Prostate gland (tissue), 2 donors: ENCODE measurements at regions not wholly inside any gene's neighbourhood (a gene's known extent, or its start where the extent isn't known, plus 50 kb on each side); places are given as distances from the start of the nearest gene placed in this dataset.

Source experiments
- POLR2A ChIP-seq: fragments of 450-650 bp; IDR thresholded peaks from one replicate; pipeline ENCODE4 v1.6.1; 2016; ENCODE audit warnings: antibody characterized with exemption, mild to moderate bottlenecking
- POLR2AphosphoS5 ChIP-seq: sonication (generic); formaldehyde crosslinking; IDR thresholded peaks from one replicate; pipeline ENCODE4 v1.6.1; 2017; ENCODE audit warnings: antibody characterized with exemption
- TF ChIP-seq, protein P1 (sequence below), 4 experiments: fragments of 200-600 bp in 2 of 4; fragments of 450-650 bp in 2 of 4; sonication (generic) in 2 of 4; IDR thresholded peaks; 1 replicate in 3 of 4; 2 replicates in 1 of 4; pipeline ENCODE4 v1.5.1; 2016 to 2019; ENCODE audit warnings: antibody characterized with exemption in 4 of 4, mild to moderate bottlenecking in 2 of 4, moderate library complexity in 2 of 4

DNA sequence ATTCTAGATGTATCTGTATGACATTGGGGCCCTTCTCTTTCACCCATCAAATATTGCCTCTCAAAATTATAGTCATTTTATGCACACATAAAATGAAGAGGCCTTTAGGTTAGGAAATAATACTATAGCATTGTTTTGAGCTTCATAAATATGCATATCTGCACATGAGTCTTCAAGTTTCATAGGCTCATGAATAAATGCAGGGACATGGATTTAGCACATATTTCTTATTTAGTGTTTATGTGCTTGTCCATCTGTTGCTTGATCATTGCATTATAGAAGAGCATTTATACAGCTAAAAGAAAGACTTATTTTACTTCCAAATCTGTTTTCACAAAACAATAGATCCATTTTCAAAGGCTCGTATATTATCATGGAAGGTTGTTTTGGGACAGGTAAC, 455.8 kb downstream of the EPM2A start:
- TF ChIP-seq, protein P1, sequence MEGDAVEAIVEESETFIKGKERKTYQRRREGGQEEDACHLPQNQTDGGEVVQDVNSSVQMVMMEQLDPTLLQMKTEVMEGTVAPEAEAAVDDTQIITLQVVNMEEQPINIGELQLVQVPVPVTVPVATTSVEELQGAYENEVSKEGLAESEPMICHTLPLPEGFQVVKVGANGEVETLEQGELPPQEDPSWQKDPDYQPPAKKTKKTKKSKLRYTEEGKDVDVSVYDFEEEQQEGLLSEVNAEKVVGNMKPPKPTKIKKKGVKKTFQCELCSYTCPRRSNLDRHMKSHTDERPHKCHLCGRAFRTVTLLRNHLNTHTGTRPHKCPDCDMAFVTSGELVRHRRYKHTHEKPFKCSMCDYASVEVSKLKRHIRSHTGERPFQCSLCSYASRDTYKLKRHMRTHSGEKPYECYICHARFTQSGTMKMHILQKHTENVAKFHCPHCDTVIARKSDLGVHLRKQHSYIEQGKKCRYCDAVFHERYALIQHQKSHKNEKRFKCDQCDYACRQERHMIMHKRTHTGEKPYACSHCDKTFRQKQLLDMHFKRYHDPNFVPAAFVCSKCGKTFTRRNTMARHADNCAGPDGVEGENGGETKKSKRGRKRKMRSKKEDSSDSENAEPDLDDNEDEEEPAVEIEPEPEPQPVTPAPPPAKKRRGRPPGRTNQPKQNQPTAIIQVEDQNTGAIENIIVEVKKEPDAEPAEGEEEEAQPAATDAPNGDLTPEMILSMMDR (IDR thresholded peaks at IDR 0.05), result no peak
- TF ChIP-seq POLR2A (no peak), POLR2AphosphoS5 (no peak)
